ENCODE measurements at regions not wholly inside any gene's neighbourhood (a gene's known extent, or its start where the extent isn't known, plus 50 kb on each side); places are given as distances from the start of the nearest gene placed in this dataset.
A peak's percentile ranks its signal among the peaks of the same experiment; 100 is the strongest.

GRCh38 chr7:152565731-152566130, 110.2 kb downstream of the XRCC2 start:
- Histone ChIP-seq H2AFZ (ENCODE audit: low read length) (no peak overlapping the region), H3K79me2 (ENCODE audit: insufficient read depth, low read length) (no peaks in the 10 kb centered on the region), H3K9ac (ENCODE audit: low read depth, low read length, poor library complexity, severe bottlenecking) (no peak overlapping the region), H3K4me3 (ENCODE audit: low read length, poor library complexity, severe bottlenecking) (no peak overlapping the region), H3K36me3 (ENCODE audit: insufficient read depth, low read length) (no peaks in the 10 kb centered on the region), H3K4me2 (ENCODE audit: low read depth, low read length, poor library complexity, severe bottlenecking) (no peak overlapping the region), H3F3A (ENCODE audit: low read depth) (no peaks in the 10 kb centered on the region), H4K20me1 (ENCODE audit: insufficient read depth, low read length, poor library complexity, severe bottlenecking) (no peaks in the 10 kb centered on the region), H3K9me3 (ENCODE audit: insufficient read depth, low read depth, low read length) (no peaks in the 10 kb centered on the region), H3K4me1 (ENCODE audit: insufficient read depth, low read length, poor library complexity, severe bottlenecking) (no peaks in the 10 kb centered on the region), H3K9me2 (replicated peaks; ENCODE audit: low read depth, low read length) (no peaks in the 10 kb centered on the region), H3K27me3 (ENCODE audit: insufficient read depth, low read length, poor library complexity, severe bottlenecking) (no peaks in the 10 kb centered on the region)
- no peak for TF ChIP-seq CTCF (conservative IDR thresholded peaks at IDR 0.05; ENCODE audit: low read length)

- Histone ChIP-seq H3F3A (ENCODE audit: low read depth) (no peaks in the 10 kb centered on the region), H3K4me2 (ENCODE audit: low read depth, low read length, poor library complexity, severe bottlenecking) (no peak overlapping the region), H2AFZ (ENCODE audit: low read length) (peak overlapping the region; percentile 22), H3K36me3 (ENCODE audit: insufficient read depth, low read length) (no peaks in the 10 kb centered on the region), H3K9me2 (replicated peaks; ENCODE audit: low read depth, low read length) (no peaks in the 10 kb centered on the region), H4K20me1 (ENCODE audit: insufficient read depth, low read length, poor library complexity, severe bottlenecking) (no peaks in the 10 kb centered on the region), H3K27me3 (ENCODE audit: insufficient read depth, low read length, poor library complexity, severe bottlenecking) (no peaks in the 10 kb centered on the region), H3K9ac (ENCODE audit: low read depth, low read length, poor library complexity, severe bottlenecking) (no peak overlapping the region), H3K4me3 (ENCODE audit: low read length, poor library complexity, severe bottlenecking) (no peak overlapping the region), H3K79me2 (ENCODE audit: insufficient read depth, low read length) (no peaks in the 10 kb centered on the region), H3K4me1 (ENCODE audit: insufficient read depth, low read length, poor library complexity, severe bottlenecking) (no peaks in the 10 kb centered on the region), H3K9me3 (ENCODE audit: insufficient read depth, low read depth, low read length) (no peaks in the 10 kb centered on the region)
- TF ChIP-seq EZH2phosphoT487 (IDR thresholded peaks at IDR 0.05; ENCODE audit: borderline replicate concordance) (no peak), CTCF (conservative IDR thresholded peaks at IDR 0.05; ENCODE audit: low read length) (no peak)
Observed at GRCh38 chr7:152564656-152565250, 111.2 kb downstream of the XRCC2 start.

- H3K9ac ChIP-seq (ENCODE audit: low read depth, low read length, poor library complexity, severe bottlenecking), result no peak overlapping the region
Observed at GRCh38 chr7:152556013-152556755, 119.8 kb downstream of the XRCC2 start.

More at GRCh38 chr7:152556013-152556755, 119.8 kb downstream of the XRCC2 start:
- no peaks in the 10 kb centered on the region for H3K4me1 ChIP-seq (ENCODE audit: insufficient read depth, low read length, poor library complexity, severe bottlenecking)
- H2AFZ ChIP-seq (ENCODE audit: low read length), result no peak overlapping the region
- no peak overlapping the region for H3K4me2 ChIP-seq (ENCODE audit: low read depth, low read length, poor library complexity, severe bottlenecking)
- H3F3A ChIP-seq (ENCODE audit: low read depth), result no peaks in the 10 kb centered on the region
- H3K4me3 ChIP-seq (ENCODE audit: low read length, poor library complexity, severe bottlenecking), result no peak overlapping the region
- no peaks in the 10 kb centered on the region for H4K20me1 ChIP-seq (ENCODE audit: insufficient read depth, low read length, poor library complexity, severe bottlenecking)
- no peaks in the 10 kb centered on the region for H3K9me3 ChIP-seq (ENCODE audit: insufficient read depth, low read depth, low read length)
- no peaks in the 10 kb centered on the region for H3K79me2 ChIP-seq (ENCODE audit: insufficient read depth, low read length)
- no peaks in the 10 kb centered on the region for H3K27me3 ChIP-seq (ENCODE audit: insufficient read depth, low read length, poor library complexity, severe bottlenecking)
- H3K9me2 ChIP-seq (replicated peaks; ENCODE audit: low read depth, low read length), result no peaks in the 10 kb centered on the region
- no peak for TF ChIP-seq EZH2phosphoT487 (IDR thresholded peaks at IDR 0.05; ENCODE audit: borderline replicate concordance)
- TF ChIP-seq CTCF (conservative IDR thresholded peaks at IDR 0.05; ENCODE audit: low read length), result no peak
- H3K36me3 ChIP-seq (ENCODE audit: insufficient read depth, low read length), result no peaks in the 10 kb centered on the region

Measured in Loucy (cell line).